SK-N-SH (cell line): ENCODE measurements at regions not wholly inside any gene's neighbourhood (a gene's known extent, or its start where the extent isn't known, plus 50 kb on each side); places are given as distances from the start of the nearest gene placed in this dataset.

Experiments
- ELF1 ChIP-seq: IDR thresholded peaks from 2 replicates; pipeline ENCODE4 v1.4.0; 2012
- EZH2phosphoT487 ChIP-seq: fragments of 200-600 bp; sonication (generic); IDR thresholded peaks from 2 replicates; pipeline ENCODE4 v1.6.1; 2017; ENCODE audit warnings: low read depth, mixed run types, mild to moderate bottlenecking, antibody characterized with exemption, moderate library complexity, borderline replicate concordance
- NFIC ChIP-seq: IDR thresholded peaks from 2 replicates; pipeline ENCODE4 v1.4.0; 2012; ENCODE audit warnings: borderline replicate concordance
- NRF1 ChIP-seq: IDR thresholded peaks from 2 replicates; pipeline ENCODE4 v1.6.1; 2012; ENCODE audit warnings: low read depth, mild to moderate bottlenecking, low read length
- RFX5 ChIP-seq: IDR thresholded peaks from 2 replicates; pipeline ENCODE4 v1.6.1; 2012; ENCODE audit warnings: mild to moderate bottlenecking, improper control_type of control experiment, low read length
- TAF1 ChIP-seq: IDR thresholded peaks from 2 replicates; pipeline ENCODE4 v1.6.1; 2012; ENCODE audit warnings: low read depth, mild to moderate bottlenecking, low read length, moderate library complexity, borderline replicate concordance
- YY1 ChIP-seq: IDR thresholded peaks from 2 replicates; pipeline ENCODE4 v1.4.0; 2012; ENCODE audit warnings: low read depth, mild to moderate bottlenecking
- TF ChIP-seq, protein P1 (sequence below): fragments of 200-600 bp; sonication (generic); IDR thresholded peaks from 2 replicates; pipeline ENCODE4 v1.6.1; 2017; ENCODE audit warnings: antibody characterized with exemption, mild to moderate bottlenecking, moderate library complexity

DNA sequence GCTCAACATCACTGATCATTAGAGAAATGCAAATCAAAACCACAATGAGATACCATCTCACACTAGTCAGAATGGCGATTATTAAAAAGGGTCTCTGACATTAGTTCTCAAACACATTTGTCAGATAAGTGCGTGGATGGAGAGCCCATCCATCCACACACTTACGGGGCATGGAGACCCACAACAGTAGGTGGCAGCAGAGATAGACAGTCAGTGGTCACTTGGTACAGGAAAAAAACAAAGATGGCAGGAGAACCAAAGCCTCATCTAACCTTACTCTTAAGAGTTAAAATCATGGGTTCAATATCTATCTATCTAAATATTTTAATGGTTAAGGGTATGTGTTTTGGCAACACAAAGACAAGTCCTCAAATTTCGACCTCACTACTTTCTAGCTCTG, 1378.7 kb upstream of the C9orf72 start:
- TF ChIP-seq, protein P1, sequence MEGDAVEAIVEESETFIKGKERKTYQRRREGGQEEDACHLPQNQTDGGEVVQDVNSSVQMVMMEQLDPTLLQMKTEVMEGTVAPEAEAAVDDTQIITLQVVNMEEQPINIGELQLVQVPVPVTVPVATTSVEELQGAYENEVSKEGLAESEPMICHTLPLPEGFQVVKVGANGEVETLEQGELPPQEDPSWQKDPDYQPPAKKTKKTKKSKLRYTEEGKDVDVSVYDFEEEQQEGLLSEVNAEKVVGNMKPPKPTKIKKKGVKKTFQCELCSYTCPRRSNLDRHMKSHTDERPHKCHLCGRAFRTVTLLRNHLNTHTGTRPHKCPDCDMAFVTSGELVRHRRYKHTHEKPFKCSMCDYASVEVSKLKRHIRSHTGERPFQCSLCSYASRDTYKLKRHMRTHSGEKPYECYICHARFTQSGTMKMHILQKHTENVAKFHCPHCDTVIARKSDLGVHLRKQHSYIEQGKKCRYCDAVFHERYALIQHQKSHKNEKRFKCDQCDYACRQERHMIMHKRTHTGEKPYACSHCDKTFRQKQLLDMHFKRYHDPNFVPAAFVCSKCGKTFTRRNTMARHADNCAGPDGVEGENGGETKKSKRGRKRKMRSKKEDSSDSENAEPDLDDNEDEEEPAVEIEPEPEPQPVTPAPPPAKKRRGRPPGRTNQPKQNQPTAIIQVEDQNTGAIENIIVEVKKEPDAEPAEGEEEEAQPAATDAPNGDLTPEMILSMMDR, result peak; percentile 31
- no peak for TF ChIP-seq TAF1
- TF ChIP-seq NFIC, result no peak
- no peak for TF ChIP-seq EZH2phosphoT487
- no peak for TF ChIP-seq NRF1
- no peak for TF ChIP-seq YY1
- TF ChIP-seq ELF1, result no peak
- TF ChIP-seq RFX5, result no peak
